ENCODE measurements at regions not wholly inside any gene's neighbourhood (a gene's known extent, or its start where the extent isn't known, plus 50 kb on each side); places are given as distances from the start of the nearest gene placed in this dataset.

DNA sequence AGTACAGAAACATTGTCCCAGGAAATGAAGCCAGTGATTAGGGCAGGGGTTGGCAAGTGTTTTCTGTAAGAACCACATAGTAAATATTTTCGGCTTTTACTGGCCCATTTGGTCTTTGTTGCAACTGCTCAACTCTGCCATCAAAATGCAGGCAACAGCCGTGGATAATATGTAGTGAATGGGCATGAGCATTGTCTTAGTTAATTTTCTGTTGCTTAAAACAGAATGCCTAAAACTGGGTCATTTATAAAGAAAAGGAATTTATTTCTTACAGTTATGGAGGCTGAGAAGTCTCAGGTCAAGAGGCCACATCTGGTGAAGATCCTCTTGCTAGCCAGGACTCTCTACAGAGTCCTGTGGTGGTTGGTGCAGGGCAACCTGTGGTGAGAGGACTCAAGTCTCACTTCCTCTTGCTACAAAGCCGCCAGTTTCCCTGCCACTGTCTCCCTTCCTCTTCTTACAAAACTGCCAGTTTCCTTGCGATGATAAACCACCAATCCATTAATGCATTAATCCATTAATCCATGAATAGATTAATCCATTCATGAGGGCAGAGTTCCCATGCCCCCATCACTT, 166.4 kb downstream of the PSMG1 start:
- Histone ChIP-seq H3K27ac (peak overlapping the region in 1 of 3 donors; percentile 48), H3K36me3 (no peaks in the 10 kb centered on the region), H3K4me1 (peaks cover 11 to 25% of the 10 kb centered on the region in 2 donors), H3K4me3 (replicated peaks in 1 of 3) (no peak overlapping the region), H3K9me3 (no peaks in the 10 kb centered on the region), H3K27me3 (no peaks in the 10 kb centered on the region)
- no peak for DNase-seq
- WGBS, 2 donors, result 89 to 91% methylated on average over 4 of the region's 4 CpGs
- TF ChIP-seq POLR2A (IDR thresholded peaks at IDR 0.05), result no peak
- TF ChIP-seq, protein P1, sequence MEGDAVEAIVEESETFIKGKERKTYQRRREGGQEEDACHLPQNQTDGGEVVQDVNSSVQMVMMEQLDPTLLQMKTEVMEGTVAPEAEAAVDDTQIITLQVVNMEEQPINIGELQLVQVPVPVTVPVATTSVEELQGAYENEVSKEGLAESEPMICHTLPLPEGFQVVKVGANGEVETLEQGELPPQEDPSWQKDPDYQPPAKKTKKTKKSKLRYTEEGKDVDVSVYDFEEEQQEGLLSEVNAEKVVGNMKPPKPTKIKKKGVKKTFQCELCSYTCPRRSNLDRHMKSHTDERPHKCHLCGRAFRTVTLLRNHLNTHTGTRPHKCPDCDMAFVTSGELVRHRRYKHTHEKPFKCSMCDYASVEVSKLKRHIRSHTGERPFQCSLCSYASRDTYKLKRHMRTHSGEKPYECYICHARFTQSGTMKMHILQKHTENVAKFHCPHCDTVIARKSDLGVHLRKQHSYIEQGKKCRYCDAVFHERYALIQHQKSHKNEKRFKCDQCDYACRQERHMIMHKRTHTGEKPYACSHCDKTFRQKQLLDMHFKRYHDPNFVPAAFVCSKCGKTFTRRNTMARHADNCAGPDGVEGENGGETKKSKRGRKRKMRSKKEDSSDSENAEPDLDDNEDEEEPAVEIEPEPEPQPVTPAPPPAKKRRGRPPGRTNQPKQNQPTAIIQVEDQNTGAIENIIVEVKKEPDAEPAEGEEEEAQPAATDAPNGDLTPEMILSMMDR (IDR thresholded peaks at IDR 0.05), result no peak
- intact Hi-C loops (cut with DNase I), result no loop called here

GRCh38 chr21:39014747-39015146, 168.5 kb downstream of the PSMG1 start:
- 86 to 89% methylated on average over 9 of the region's 9 CpGs for WGBS, 2 donors
- no peaks in the 10 kb centered on the region for H3K36me3 ChIP-seq
- no peak for DNase-seq
- H3K4me3 ChIP-seq (replicated peaks in 1 of 3), result no peak overlapping the region
- peak overlapping the region in 1 of 3 donors; percentile 33 for H3K27ac ChIP-seq
- H3K4me1 ChIP-seq, result peaks cover 14 to 25% of the 10 kb centered on the region in 2 donors
- H3K27me3 ChIP-seq, result no peaks in the 10 kb centered on the region
- H3K9me3 ChIP-seq, result no peaks in the 10 kb centered on the region
- TF ChIP-seq, protein P1 (IDR thresholded peaks at IDR 0.05), result no peak
- no peak for TF ChIP-seq POLR2A (IDR thresholded peaks at IDR 0.05)
- intact Hi-C loops (cut with DNase I), result no loop called here

GRCh38 chr21:39012326-39013230, 170.7 kb downstream of the PSMG1 start:
- intact Hi-C loops (cut with DNase I), result no loop called here
- Histone ChIP-seq H3K4me1 (peaks cover 29 to 38% of the 10 kb centered on the region in 2 donors), H3K4me3 (replicated peaks in 1 of 3) (no peak overlapping the region), H3K27me3 (no peaks in the 10 kb centered on the region), H3K27ac (no peak overlapping the region), H3K9me3 (no peaks in the 10 kb centered on the region), H3K36me3 (no peaks in the 10 kb centered on the region)
- DNase-seq, result no peak
- WGBS, 2 donors, result 88 to 96% methylated on average over 15 of the region's 15 CpGs
- TF ChIP-seq, protein P1 (IDR thresholded peaks at IDR 0.05), result no peak
- no peak for TF ChIP-seq POLR2A (IDR thresholded peaks at IDR 0.05)

DNA sequence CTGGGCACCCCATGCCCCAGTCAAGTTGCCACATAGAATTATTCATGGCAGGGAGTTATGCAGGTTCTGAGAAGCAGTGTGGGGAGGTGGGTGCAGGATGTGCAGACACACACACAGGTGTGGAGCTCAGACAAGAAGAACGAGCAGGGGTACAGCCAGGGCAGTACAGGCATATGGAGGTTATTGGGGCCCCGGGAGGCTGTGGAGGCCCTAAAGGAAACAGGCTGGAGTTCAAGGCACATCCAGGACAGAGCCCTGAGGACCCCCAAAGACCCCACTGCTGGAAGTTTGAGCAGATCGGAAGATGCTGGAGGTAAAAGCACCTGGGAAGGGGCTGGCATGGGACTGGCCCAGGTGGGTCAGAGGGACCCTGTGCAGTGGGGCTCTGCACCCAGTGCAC, 171.3 kb downstream of the PSMG1 start:
- Histone ChIP-seq H3K36me3 (no peaks in the 10 kb centered on the region), H3K9me3 (no peaks in the 10 kb centered on the region), H3K4me3 (replicated peaks in 1 of 3) (no peak overlapping the region), H3K27ac (no peak overlapping the region), H3K27me3 (no peaks in the 10 kb centered on the region), H3K4me1 (peaks cover 29 to 43% of the 10 kb centered on the region in 2 donors)
- DNase-seq, result no peak
- 92 to 93% methylated on average over 3 of the region's 3 CpGs for WGBS, 2 donors
- TF ChIP-seq, protein P1 (IDR thresholded peaks at IDR 0.05), result no peak
- no peak for TF ChIP-seq POLR2A (IDR thresholded peaks at IDR 0.05)
- intact Hi-C loops (cut with DNase I), result no loop called here
